Kidney epithelial cell (primary cell): ENCODE measurements at regions not wholly inside any gene's neighbourhood (a gene's known extent, or its start where the extent isn't known, plus 50 kb on each side); places are given as distances from the start of the nearest gene placed in this dataset.

Experiments
- DNase-seq: peaks from one replicate; pipeline ENCODE4 v3.0.0-alpha.2; 2010; ENCODE audit warnings: low read depth
- H3K27me3 ChIP-seq: 2 replicates; pipeline ENCODE4 v1.6.0; 2011; ENCODE audit warnings: low read length; ENCODE audit not compliant: control insufficient read depth, insufficient read depth
- H3K36me3 ChIP-seq: 2 replicates; pipeline ENCODE4 v1.5.1; 2011; ENCODE audit warnings: low read length; ENCODE audit not compliant: control insufficient read depth, insufficient read depth
- H3K4me3 ChIP-seq: 2 replicates; pipeline ENCODE4 v1.5.1; 2011; ENCODE audit warnings: low read depth, mild to moderate bottlenecking, control low read depth, low read length
- CTCF ChIP-seq: IDR thresholded peaks from 2 replicates; pipeline ENCODE4 v1.5.1; 2011; ENCODE audit warnings: mild to moderate bottlenecking, moderate library complexity, low read length, control low read depth, inconsistent platforms; ENCODE audit not compliant: insufficient read depth, poor library complexity, severe bottlenecking

DNA sequence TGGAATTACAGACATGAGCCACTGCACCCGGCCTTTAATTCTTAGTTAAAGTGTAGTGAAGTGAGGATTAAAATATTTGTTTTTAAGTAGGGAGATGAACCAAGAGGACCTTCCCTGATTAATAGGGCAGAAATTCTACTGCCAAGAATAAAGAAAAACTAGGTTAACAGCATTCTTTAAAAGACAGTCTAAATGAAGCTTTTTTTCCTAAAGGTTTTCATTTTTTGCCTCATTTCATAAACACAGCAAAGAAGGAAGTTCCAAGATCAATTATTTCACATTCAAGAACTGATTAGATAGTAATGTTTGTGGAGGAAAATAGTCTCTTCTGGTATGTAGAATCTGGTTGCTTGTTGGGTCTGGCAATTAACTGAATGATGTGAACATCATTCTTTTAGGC is 112.1 kb upstream of the ARSJ start:
- DNase-seq: no peak
- no peak overlapping the region for H3K4me3 ChIP-seq
- H3K36me3 ChIP-seq: no peaks in the 10 kb centered on the region
- no peak for TF ChIP-seq CTCF
- no peaks in the 10 kb centered on the region for H3K27me3 ChIP-seq

- DNase-seq: no peak
- no peaks in the 10 kb centered on the region for H3K36me3 ChIP-seq
- H3K27me3 ChIP-seq: no peaks in the 10 kb centered on the region
- no peak for TF ChIP-seq CTCF
- H3K4me3 ChIP-seq: no peak overlapping the region
These were observed 113.8 kb upstream of the ARSJ start for GRCh38 chr4:114093221-114093715.

DNA sequence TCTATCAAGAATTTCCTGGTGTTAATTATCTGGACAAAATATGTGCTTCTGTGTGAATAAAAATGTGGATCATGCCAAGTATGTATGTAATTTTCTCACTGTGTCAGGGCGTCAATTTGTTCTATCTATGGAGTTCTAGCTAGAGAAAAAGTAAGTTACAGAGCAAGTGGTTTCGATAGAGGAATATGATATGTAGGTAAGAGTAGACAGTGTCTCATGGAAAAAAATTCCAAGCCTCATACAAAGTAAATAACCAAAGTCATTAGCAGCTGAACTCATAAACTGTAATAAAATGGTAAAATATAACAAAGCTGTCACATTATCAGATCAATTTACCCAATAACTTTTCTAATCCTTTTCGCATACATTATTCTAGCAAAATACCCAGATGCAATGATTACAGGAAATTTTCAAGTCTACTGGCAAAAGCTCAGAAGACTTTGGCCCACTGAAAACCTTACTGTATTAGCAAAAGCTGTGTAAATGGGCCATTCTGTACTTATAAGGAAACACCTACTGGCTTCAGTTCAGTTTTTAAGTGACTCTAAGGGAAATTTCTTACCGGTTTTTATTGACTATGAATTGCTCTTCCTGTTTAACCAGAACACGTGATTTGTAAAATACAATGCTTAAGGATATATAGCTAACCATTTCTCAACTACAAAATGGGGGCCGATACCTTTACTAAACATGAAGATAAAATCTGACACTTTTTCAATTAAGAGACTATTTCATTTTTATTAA is 121.0 kb upstream of the ARSJ start:
- no peak for DNase-seq
- H3K36me3 ChIP-seq: no peaks in the 10 kb centered on the region
- no peak for TF ChIP-seq CTCF
- H3K27me3 ChIP-seq: no peaks in the 10 kb centered on the region
- H3K4me3 ChIP-seq: no peak overlapping the region

GRCh38 chr4:114103908-114104307 is 124.5 kb upstream of the ARSJ start:
- Histone ChIP-seq H3K4me3 (no peak overlapping the region), H3K27me3 (no peaks in the 10 kb centered on the region), H3K36me3 (no peaks in the 10 kb centered on the region)
- DNase-seq: no peak
- no peak for TF ChIP-seq CTCF

DNA sequence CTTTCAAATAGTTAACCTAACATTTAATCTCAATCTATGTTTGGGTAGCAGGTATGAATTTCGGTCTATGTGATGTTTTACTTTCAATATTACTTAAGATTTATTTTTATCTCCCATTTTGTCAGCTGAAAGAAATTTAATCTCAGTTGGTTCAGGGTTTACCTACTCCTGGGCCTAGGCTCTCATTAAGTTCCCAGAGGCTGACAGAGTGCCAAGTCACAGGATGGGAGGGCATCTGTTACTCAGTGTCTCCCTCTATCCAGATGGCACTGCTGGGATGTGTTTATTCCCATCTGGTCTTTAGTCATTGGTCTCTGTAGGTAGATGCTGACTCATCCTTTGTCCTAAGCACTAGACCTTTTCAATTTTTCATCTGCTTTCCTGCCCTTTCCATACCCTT is 129.4 kb upstream of the ARSJ start:
- Histone ChIP-seq H3K4me3 (no peak overlapping the region), H3K36me3 (no peaks in the 10 kb centered on the region), H3K27me3 (no peaks in the 10 kb centered on the region)
- peak; percentile 19 for DNase-seq
- no peak for TF ChIP-seq CTCF

- H3K4me3 ChIP-seq: no peak overlapping the region
- H3K36me3 ChIP-seq: no peaks in the 10 kb centered on the region
- no peak for DNase-seq
- no peaks in the 10 kb centered on the region for H3K27me3 ChIP-seq
- TF ChIP-seq CTCF: no peak
These were observed 130.3 kb upstream of the ARSJ start for GRCh38 chr4:114109776-114110175.
